Stimulated activated CD4-positive, alpha-beta T cell treated with anti-CD3 and anti-CD28 coated beads, Interleukin-12 subunit alpha, Interleukin-12 subunit beta, amount 100 ng/mL, for 48 hours (primary cell): ENCODE measurements at regions not wholly inside any gene's neighbourhood (a gene's known extent, or its start where the extent isn't known, plus 50 kb on each side); places are given as distances from the start of the nearest gene placed in this dataset.

Experiments
- DNase-seq, 3 donors: peaks; one replicate each; pipeline ENCODE4 v3.0.0-alpha.2; 2020; ENCODE audit warnings: low read depth in 2 of 3, low spot score in 1 of 3

GRCh38 chr2:81328968-81329367 is 1024.4 kb upstream of the LRRTM1 start:
- DNase-seq: no peak

- no peak for DNase-seq
Measured at GRCh38 chr2:81327911-81328310, 1023.4 kb upstream of the LRRTM1 start.

GRCh38 chr2:81324046-81324445 is 1019.5 kb upstream of the LRRTM1 start:
- DNase-seq: no peak

- DNase-seq: no peak
Measured at GRCh38 chr2:81304154-81304830, 999.7 kb upstream of the LRRTM1 start.

- no peak for DNase-seq
Measured at GRCh38 chr2:81303321-81303720, 998.8 kb upstream of the LRRTM1 start.

- DNase-seq: no peak
Measured at GRCh38 chr2:81299841-81300240, 995.3 kb upstream of the LRRTM1 start.

GRCh38 chr2:81290846-81291245 is 986.3 kb upstream of the LRRTM1 start:
- no peak for DNase-seq

- DNase-seq: no peak
Measured at GRCh38 chr2:81283081-81283480, 978.5 kb upstream of the LRRTM1 start.

- DNase-seq: no peak
Measured at GRCh38 chr2:81282151-81282769, 977.7 kb upstream of the LRRTM1 start.

GRCh38 chr2:81276595-81276994 is 972.0 kb upstream of the LRRTM1 start:
- no peak for DNase-seq

- DNase-seq: no peak
Measured at GRCh38 chr2:81266106-81266505, 961.6 kb upstream of the LRRTM1 start.

GRCh38 chr2:81263989-81264388 is 959.4 kb upstream of the LRRTM1 start:
- no peak for DNase-seq

GRCh38 chr2:81260320-81260719 is 955.8 kb upstream of the LRRTM1 start:
- DNase-seq: no peak

- no peak for DNase-seq
Measured at GRCh38 chr2:81250270-81250669, 945.7 kb upstream of the LRRTM1 start.

- no peak for DNase-seq
Measured at GRCh38 chr2:81249152-81249551, 944.6 kb upstream of the LRRTM1 start.

- no peak for DNase-seq
Measured at GRCh38 chr2:81247648-81248047, 943.1 kb upstream of the LRRTM1 start.

GRCh38 chr2:81242501-81242900 is 937.9 kb upstream of the LRRTM1 start:
- DNase-seq: no peak

GRCh38 chr2:81238462-81238861 is 933.9 kb upstream of the LRRTM1 start:
- DNase-seq: no peak

- DNase-seq: no peak
Measured at GRCh38 chr2:81235601-81236000, 931.0 kb upstream of the LRRTM1 start.

GRCh38 chr2:81234711-81235110 is 930.2 kb upstream of the LRRTM1 start:
- no peak for DNase-seq

GRCh38 chr2:81225756-81226155 is 921.2 kb upstream of the LRRTM1 start:
- DNase-seq: no peak

GRCh38 chr2:81213598-81213997 is 909.0 kb upstream of the LRRTM1 start:
- no peak for DNase-seq

GRCh38 chr2:81206216-81206615 is 901.7 kb upstream of the LRRTM1 start:
- DNase-seq: no peak
